Activated naive CD8-positive, alpha-beta T cell (primary cell): ENCODE measurements at regions not wholly inside any gene's neighbourhood (a gene's known extent, or its start where the extent isn't known, plus 50 kb on each side); places are given as distances from the start of the nearest gene placed in this dataset.
"Not testable (repeated sequence)": the region's sequence is repeated elsewhere in the genome, so short reads cannot be mapped to it uniquely, and the experiment has no call there.

Experiments
- H3K27ac Mint-ChIP-seq: one replicate; pipeline ENCODE4 v1.8.0; 2021; ENCODE audit warnings: mixed read lengths
- H3K27me3 Mint-ChIP-seq: one replicate; pipeline ENCODE4 v1.8.0; 2021; ENCODE audit warnings: mixed read lengths
- H3K36me3 Mint-ChIP-seq: one replicate; pipeline ENCODE4 v1.8.0; 2021; ENCODE audit warnings: mixed read lengths
- H3K4me1 Mint-ChIP-seq: one replicate; pipeline ENCODE4 v1.8.0; 2021; ENCODE audit warnings: low read depth, mixed read lengths
- H3K4me3 Mint-ChIP-seq: one replicate; pipeline ENCODE4 v1.8.0; 2021; ENCODE audit warnings: mild to moderate bottlenecking, mixed read lengths
- H3K9me3 Mint-ChIP-seq: one replicate; pipeline ENCODE4 v1.8.0; 2021; ENCODE audit warnings: low read depth, mixed read lengths

GRCh38 chr21:34233741-34234140 lies 130.1 kb upstream of the KCNE2 start:
- not testable (repeated sequence) for H3K4me3 Mint-ChIP-seq, H3K4me1 Mint-ChIP-seq, H3K36me3 Mint-ChIP-seq, H3K9me3 Mint-ChIP-seq, H3K27ac Mint-ChIP-seq, H3K27me3 Mint-ChIP-seq

- H3K4me1 Mint-ChIP-seq, result no peaks in the 10 kb centered on the region
- no peaks in the 10 kb centered on the region for H3K9me3 Mint-ChIP-seq
- no peak overlapping the region for H3K27ac Mint-ChIP-seq
- H3K4me3 Mint-ChIP-seq, result no peak overlapping the region
- no peaks in the 10 kb centered on the region for H3K27me3 Mint-ChIP-seq
- H3K36me3 Mint-ChIP-seq, result no peaks in the 10 kb centered on the region
Measured at GRCh38 chr21:34235514-34235913, 128.3 kb upstream of the KCNE2 start.

- H3K4me3 Mint-ChIP-seq, result no peak overlapping the region
- no peaks in the 10 kb centered on the region for H3K27me3 Mint-ChIP-seq
Measured at GRCh38 chr21:34242973-34243372, 120.8 kb upstream of the KCNE2 start.

GRCh38 chr21:34243562-34243961 lies 120.2 kb upstream of the KCNE2 start:
- Mint-ChIP-seq H3K4me3 (no peak overlapping the region), H3K9me3 (peaks cover 3% of the 10 kb centered on the region), H3K27ac (no peak overlapping the region), H3K27me3 (no peaks in the 10 kb centered on the region), H3K4me1 (no peaks in the 10 kb centered on the region), H3K36me3 (no peaks in the 10 kb centered on the region)

More at GRCh38 chr21:34242973-34243372, 120.8 kb upstream of the KCNE2 start:
- H3K27ac Mint-ChIP-seq, result no peak overlapping the region
- no peaks in the 10 kb centered on the region for H3K36me3 Mint-ChIP-seq
- peaks cover 3% of the 10 kb centered on the region for H3K9me3 Mint-ChIP-seq
- H3K4me1 Mint-ChIP-seq, result no peaks in the 10 kb centered on the region

- Mint-ChIP-seq H3K27ac (no peak overlapping the region), H3K27me3 (no peaks in the 10 kb centered on the region), H3K4me1 (no peaks in the 10 kb centered on the region), H3K4me3 (no peak overlapping the region), H3K9me3 (peaks cover 20% of the 10 kb centered on the region), H3K36me3 (peaks cover 18% of the 10 kb centered on the region)
Measured at GRCh38 chr21:34252751-34253150, 111.1 kb upstream of the KCNE2 start.

GRCh38 chr21:34255073-34255472 lies 108.7 kb upstream of the KCNE2 start:
- H3K27ac Mint-ChIP-seq, result no peak overlapping the region
- peaks cover 18% of the 10 kb centered on the region for H3K36me3 Mint-ChIP-seq
- H3K9me3 Mint-ChIP-seq, result peaks cover 20% of the 10 kb centered on the region
- no peaks in the 10 kb centered on the region for H3K27me3 Mint-ChIP-seq
- H3K4me3 Mint-ChIP-seq, result no peak overlapping the region
- H3K4me1 Mint-ChIP-seq, result no peaks in the 10 kb centered on the region

- H3K4me3 Mint-ChIP-seq, result no peak overlapping the region
- H3K9me3 Mint-ChIP-seq, result peaks cover 14% of the 10 kb centered on the region
- H3K27ac Mint-ChIP-seq, result no peak overlapping the region
- H3K36me3 Mint-ChIP-seq, result peaks cover 11% of the 10 kb centered on the region
- H3K27me3 Mint-ChIP-seq, result no peaks in the 10 kb centered on the region
- H3K4me1 Mint-ChIP-seq, result no peaks in the 10 kb centered on the region
Measured at GRCh38 chr21:34260277-34261008, 103.4 kb upstream of the KCNE2 start.

GRCh38 chr21:34261841-34262468 lies 101.9 kb upstream of the KCNE2 start:
- no peak overlapping the region for H3K4me3 Mint-ChIP-seq
- peaks cover 12% of the 10 kb centered on the region for H3K9me3 Mint-ChIP-seq
- peaks cover 9% of the 10 kb centered on the region for H3K36me3 Mint-ChIP-seq
- no peaks in the 10 kb centered on the region for H3K4me1 Mint-ChIP-seq
- H3K27ac Mint-ChIP-seq, result no peak overlapping the region
- H3K27me3 Mint-ChIP-seq, result no peaks in the 10 kb centered on the region

GRCh38 chr21:34262469-34262845 lies 101.3 kb upstream of the KCNE2 start:
- H3K27me3 Mint-ChIP-seq, result no peaks in the 10 kb centered on the region
- peaks cover 9% of the 10 kb centered on the region for H3K36me3 Mint-ChIP-seq
- no peak overlapping the region for H3K27ac Mint-ChIP-seq
- no peak overlapping the region for H3K4me3 Mint-ChIP-seq
- peaks cover 12% of the 10 kb centered on the region for H3K9me3 Mint-ChIP-seq
- H3K4me1 Mint-ChIP-seq, result no peaks in the 10 kb centered on the region

GRCh38 chr21:34263629-34264028 lies 100.2 kb upstream of the KCNE2 start:
- Mint-ChIP-seq H3K27ac (no peak overlapping the region), H3K4me3 (no peak overlapping the region), H3K4me1 (no peaks in the 10 kb centered on the region), H3K9me3 (peaks cover 12% of the 10 kb centered on the region), H3K36me3 (peaks cover 9% of the 10 kb centered on the region), H3K27me3 (no peaks in the 10 kb centered on the region)

GRCh38 chr21:34266351-34266750 lies 97.5 kb upstream of the KCNE2 start:
- Mint-ChIP-seq H3K4me3 (no peak overlapping the region), H3K27ac (no peak overlapping the region), H3K4me1 (no peaks in the 10 kb centered on the region), H3K36me3 (peaks cover 9% of the 10 kb centered on the region), H3K9me3 (peaks cover 12% of the 10 kb centered on the region), H3K27me3 (no peaks in the 10 kb centered on the region)

GRCh38 chr21:34268493-34268892 lies 95.3 kb upstream of the KCNE2 start:
- no peak overlapping the region for H3K4me3 Mint-ChIP-seq
- H3K9me3 Mint-ChIP-seq, result peaks cover 5% of the 10 kb centered on the region
- peaks cover 3% of the 10 kb centered on the region for H3K36me3 Mint-ChIP-seq
- no peak overlapping the region for H3K27ac Mint-ChIP-seq
- H3K4me1 Mint-ChIP-seq, result no peaks in the 10 kb centered on the region
- H3K27me3 Mint-ChIP-seq, result peaks cover 2% of the 10 kb centered on the region

- H3K27me3 Mint-ChIP-seq, result peaks cover 2% of the 10 kb centered on the region
- H3K4me1 Mint-ChIP-seq, result no peaks in the 10 kb centered on the region
- no peaks in the 10 kb centered on the region for H3K9me3 Mint-ChIP-seq
- no peak overlapping the region for H3K4me3 Mint-ChIP-seq
- no peaks in the 10 kb centered on the region for H3K36me3 Mint-ChIP-seq
- H3K27ac Mint-ChIP-seq, result no peak overlapping the region
Measured at GRCh38 chr21:34270411-34270810, 93.4 kb upstream of the KCNE2 start.

GRCh38 chr21:34271189-34271851 lies 92.5 kb upstream of the KCNE2 start:
- Mint-ChIP-seq H3K4me1 (no peaks in the 10 kb centered on the region), H3K36me3 (no peaks in the 10 kb centered on the region), H3K27ac (no peak overlapping the region), H3K4me3 (no peak overlapping the region), H3K27me3 (peaks cover 2% of the 10 kb centered on the region), H3K9me3 (no peaks in the 10 kb centered on the region)

GRCh38 chr21:34272321-34272720 lies 91.5 kb upstream of the KCNE2 start:
- Mint-ChIP-seq H3K36me3 (no peaks in the 10 kb centered on the region), H3K9me3 (no peaks in the 10 kb centered on the region), H3K27me3 (peaks cover 2% of the 10 kb centered on the region), H3K4me1 (no peaks in the 10 kb centered on the region), H3K4me3 (no peak overlapping the region), H3K27ac (no peak overlapping the region)
